Naive B cell (primary cell): ENCODE measurements at regions not wholly inside any gene's neighbourhood (a gene's known extent, or its start where the extent isn't known, plus 50 kb on each side); places are given as distances from the start of the nearest gene placed in this dataset.
"Not testable (repeated sequence)": the region's sequence is repeated elsewhere in the genome, so short reads cannot be mapped to it uniquely, and the experiment has no call there.

Source experiments
- ATAC-seq, 2 donors: fragments of 150-1000 bp; cut with Tn5 transposase; 2 replicates each; pipeline ENCODE4 v1.10.0; 2021; ENCODE audit warnings: low read depth in 2 of 2, mild to moderate bottlenecking in 2 of 2, moderate library complexity in 2 of 2
- DNase-seq: peaks from one replicate; pipeline ENCODE4 v3.0.0; 2022
- H3K27ac Mint-ChIP-seq, 6 donors: one replicate each; pipeline ENCODE4 v1.8.0; 2020 to 2022; ENCODE audit warnings: mild to moderate bottlenecking in 6 of 6, mixed read lengths in 6 of 6, moderate library complexity in 5 of 6, inconsistent platforms in 2 of 6
- H3K27me3 Mint-ChIP-seq, 3 donors: one replicate each; pipeline ENCODE4 v1.8.0; 2021 to 2022; ENCODE audit warnings: mixed read lengths in 3 of 3, mild to moderate bottlenecking in 1 of 3
- H3K36me3 Mint-ChIP-seq, 2 donors: one replicate each; pipeline ENCODE4 v1.8.0; 2020 to 2022; ENCODE audit warnings: mixed read lengths in 2 of 2, inconsistent platforms in 1 of 2, mild to moderate bottlenecking in 1 of 2
- H3K4me1 Mint-ChIP-seq, 3 donors: one replicate each; pipeline ENCODE4 v1.8.0; 2020 to 2022; ENCODE audit warnings: mixed read lengths in 3 of 3, inconsistent platforms in 1 of 3, mild to moderate bottlenecking in 1 of 3, moderate library complexity in 1 of 3
- H3K4me3 Mint-ChIP-seq, 8 donors: one replicate each; pipeline ENCODE4 v1.8.0; 2020 to 2022; ENCODE audit warnings: mild to moderate bottlenecking in 8 of 8, mixed read lengths in 8 of 8, moderate library complexity in 8 of 8, inconsistent platforms in 2 of 8
- H3K9me3 Mint-ChIP-seq, 7 donors: one replicate each; pipeline ENCODE4 v1.8.0; 2020 to 2022; ENCODE audit warnings: mixed read lengths in 7 of 7, mild to moderate bottlenecking in 5 of 7, inconsistent platforms in 2 of 7, moderate library complexity in 1 of 7

DNA sequence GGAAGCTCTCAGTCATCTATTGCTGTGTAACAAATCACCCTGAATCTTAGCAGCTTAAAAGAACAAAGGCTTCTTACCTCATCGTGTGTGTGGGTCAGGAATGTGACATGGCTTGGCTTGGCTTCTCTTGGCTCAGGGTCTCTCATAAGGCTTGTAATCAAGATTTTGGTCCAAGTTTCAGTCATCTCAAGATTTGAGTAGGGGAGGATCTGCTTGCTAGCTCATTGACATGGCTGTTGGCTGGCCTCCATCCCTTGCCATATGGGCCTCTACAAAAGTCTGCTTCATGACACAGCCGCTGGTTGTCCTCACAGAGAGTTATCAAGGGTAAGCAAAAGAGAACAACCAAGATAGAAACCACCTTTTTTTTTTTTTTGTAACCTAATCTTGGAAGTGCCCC, 207.7 kb downstream of the PTPRC start:
- peak overlapping the region in 1 of 8 donors; percentile 73 for H3K4me3 Mint-ChIP-seq
- no peak overlapping the region for H3K27ac Mint-ChIP-seq
- H3K4me1 Mint-ChIP-seq = peaks cover 0 to 4% (median under 1%) of the 10 kb centered on the region in 3 donors
- ATAC-seq (no peak), DNase-seq (no peak)
- peaks cover 0 to 4% (median 0%) of the 10 kb centered on the region in 7 donors for H3K9me3 Mint-ChIP-seq
- peaks cover 0 to 9% of the 10 kb centered on the region in 2 donors for H3K36me3 Mint-ChIP-seq
- H3K27me3 Mint-ChIP-seq = no peaks in the 10 kb centered on the region

DNA sequence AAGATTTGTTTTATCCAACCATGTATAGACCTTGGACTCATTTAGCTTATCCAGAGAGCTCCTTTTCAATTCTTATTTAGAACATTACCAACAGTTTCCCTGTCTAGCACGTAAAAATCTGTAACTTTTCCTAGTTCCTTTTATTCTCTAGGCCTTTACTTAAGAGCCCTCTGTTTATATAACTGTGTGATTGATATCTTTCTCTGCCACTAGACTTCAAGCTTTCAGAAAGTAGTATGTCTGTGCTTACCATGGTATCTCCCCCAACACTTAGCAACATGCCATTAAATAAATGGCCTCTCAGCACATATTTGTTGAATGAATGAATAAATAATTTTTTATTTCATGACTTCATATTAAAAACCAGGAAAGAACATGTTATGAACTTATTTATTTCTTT, 209.4 kb downstream of the PTPRC start:
- Mint-ChIP-seq H3K9me3 (peaks cover 0 to 4% (median 0%) of the 10 kb centered on the region in 7 donors), H3K36me3 (peaks cover 0 to 9% of the 10 kb centered on the region in 2 donors), H3K4me1 (peaks cover 0 to 4% (median 0%) of the 10 kb centered on the region in 3 donors), H3K4me3 (no peak overlapping the region), H3K27me3 (no peaks in the 10 kb centered on the region), H3K27ac (no peak overlapping the region)
- no peak for DNase-seq
- no peak for ATAC-seq

DNA sequence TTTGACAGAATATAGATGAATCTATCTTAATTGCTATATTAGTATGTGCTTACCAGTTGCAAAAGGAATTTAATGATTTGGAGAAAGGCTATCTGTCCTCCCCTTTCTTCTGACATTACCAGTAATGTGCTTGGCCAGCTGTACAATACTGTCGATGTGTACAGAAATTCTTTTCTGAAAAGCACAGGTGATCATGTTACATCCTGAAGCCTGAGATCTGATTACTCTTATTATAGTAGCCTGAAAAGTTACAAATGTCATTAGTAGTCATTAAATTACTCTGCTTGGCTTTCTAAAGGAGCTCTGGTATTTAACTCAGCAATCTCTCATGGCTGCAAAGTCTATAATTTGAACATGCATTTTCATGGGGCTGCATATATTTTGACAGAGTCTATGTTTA, 209.8 kb downstream of the PTPRC start:
- Mint-ChIP-seq H3K4me1 (peaks cover 0 to 4% (median 0%) of the 10 kb centered on the region in 3 donors), H3K36me3 (peaks cover 0 to 9% of the 10 kb centered on the region in 2 donors), H3K27ac (no peak overlapping the region), H3K27me3 (no peaks in the 10 kb centered on the region), H3K4me3 (no peak overlapping the region), H3K9me3 (peaks cover 0 to 4% (median 0%) of the 10 kb centered on the region in 7 donors)
- ATAC-seq (no peak), DNase-seq (no peak)

DNA sequence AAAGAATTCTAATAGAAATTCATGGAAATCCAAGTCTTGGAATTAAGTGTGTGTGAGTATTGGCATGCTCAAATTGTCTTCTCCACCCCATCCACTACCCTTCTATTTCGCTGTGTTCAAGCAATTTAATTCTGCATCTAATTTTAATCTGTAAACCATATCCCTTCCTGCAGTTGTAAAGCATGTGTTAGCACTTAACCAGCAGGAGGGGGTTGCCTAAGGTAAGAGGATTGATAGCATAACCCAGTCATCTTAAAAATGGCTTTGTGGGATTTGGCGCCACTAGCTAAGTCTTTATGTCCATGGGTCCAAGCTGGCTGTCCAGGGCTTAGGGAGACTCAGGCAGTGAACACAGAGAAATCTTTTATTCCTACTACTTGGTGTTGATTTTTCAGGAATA, 210.3 kb downstream of the PTPRC start:
- no peaks in the 10 kb centered on the region for H3K27me3 Mint-ChIP-seq
- no peak for ATAC-seq
- DNase-seq = no peak
- peaks cover under 1 to 9% of the 10 kb centered on the region in 2 donors for H3K36me3 Mint-ChIP-seq
- no peak overlapping the region for H3K4me3 Mint-ChIP-seq
- H3K9me3 Mint-ChIP-seq = peaks cover 0 to 4% (median 0%) of the 10 kb centered on the region in 7 donors
- H3K27ac Mint-ChIP-seq = no peak overlapping the region
- peaks cover 0 to 4% (median 0%) of the 10 kb centered on the region in 3 donors for H3K4me1 Mint-ChIP-seq

DNA sequence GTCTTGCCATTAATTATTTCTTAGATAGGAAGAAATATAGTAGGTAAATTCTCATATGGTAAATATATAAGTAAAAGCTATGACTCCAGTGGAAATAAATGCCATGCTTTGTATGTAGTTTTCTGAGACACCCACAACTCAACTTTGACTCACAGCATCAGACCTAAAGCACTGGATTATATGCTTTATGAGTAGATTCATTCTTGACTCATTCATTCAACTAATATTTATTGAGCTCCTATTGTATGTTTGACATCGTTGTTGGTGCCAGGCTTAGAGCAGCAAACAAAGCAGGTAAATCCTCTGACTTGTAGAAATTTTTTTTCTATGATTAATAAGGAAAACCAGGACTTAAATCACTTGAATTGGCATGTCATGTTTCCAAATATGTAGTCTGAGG, 211.4 kb downstream of the PTPRC start:
- peaks cover 5 to 9% of the 10 kb centered on the region in 2 donors for H3K36me3 Mint-ChIP-seq
- H3K4me3 Mint-ChIP-seq = no peak overlapping the region
- H3K27me3 Mint-ChIP-seq = no peaks in the 10 kb centered on the region
- no peak overlapping the region for H3K27ac Mint-ChIP-seq
- peaks cover 0 to 4% (median 0%) of the 10 kb centered on the region in 3 donors for H3K4me1 Mint-ChIP-seq
- peaks cover 0 to 4% (median 0%) of the 10 kb centered on the region in 7 donors for H3K9me3 Mint-ChIP-seq
- DNase-seq = no peak
- ATAC-seq = no peak

DNA sequence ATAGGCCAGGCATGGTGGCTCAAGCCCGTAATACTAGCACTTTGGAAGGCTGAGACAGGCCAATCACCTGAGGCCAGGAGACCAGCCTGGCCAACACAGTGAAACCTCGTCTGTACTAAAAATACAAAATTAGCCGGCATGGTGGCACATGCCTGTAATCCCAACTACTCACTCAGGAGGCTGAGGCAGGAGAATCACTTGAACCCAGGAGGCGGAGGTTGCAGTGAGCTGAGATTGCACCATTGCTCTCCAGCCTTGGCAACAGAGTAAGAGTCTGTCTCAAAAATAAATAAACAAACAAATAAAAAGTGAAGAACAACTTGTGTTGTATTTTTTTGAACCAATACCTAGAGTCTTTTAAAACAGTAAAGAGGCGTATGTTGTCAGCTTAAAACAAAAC, 212.1 kb downstream of the PTPRC start:
- H3K27ac Mint-ChIP-seq = not testable (repeated sequence)

DNA sequence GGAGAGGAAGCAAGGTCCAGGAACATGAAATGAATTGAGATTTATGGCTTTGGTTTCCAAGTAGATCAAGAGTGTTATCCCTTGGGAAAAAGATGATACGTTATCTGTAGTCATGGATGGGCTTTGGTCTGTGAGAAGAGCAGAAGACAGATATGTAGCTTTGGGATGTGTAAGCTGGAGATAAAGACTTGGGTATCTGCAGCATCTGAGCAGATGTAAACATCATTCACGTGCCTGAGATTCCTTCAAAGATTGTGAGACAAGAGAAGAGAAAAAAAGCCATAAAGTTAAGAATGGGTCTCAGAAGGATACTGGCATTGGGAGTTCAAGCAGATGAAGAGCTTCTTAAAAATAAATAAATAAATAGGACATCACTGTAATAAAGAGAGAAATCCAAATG, 217.8 kb downstream of the PTPRC start:
- H3K27me3 Mint-ChIP-seq = no peaks in the 10 kb centered on the region
- H3K9me3 Mint-ChIP-seq = no peaks in the 10 kb centered on the region
- H3K4me1 Mint-ChIP-seq = peaks cover 0 to 8% (median under 1%) of the 10 kb centered on the region in 3 donors
- ATAC-seq (no peak), DNase-seq (no peak)
- no peak overlapping the region for H3K4me3 Mint-ChIP-seq
- peaks cover 0 to 10% of the 10 kb centered on the region in 2 donors for H3K36me3 Mint-ChIP-seq
- peak overlapping the region in 1 of 6 donors; percentile 1 for H3K27ac Mint-ChIP-seq

More for the DNA sequence above, 212.1 kb downstream of the PTPRC start:
- ATAC-seq, H3K4me1 Mint-ChIP-seq, H3K27me3 Mint-ChIP-seq, H3K36me3 Mint-ChIP-seq, H3K9me3 Mint-ChIP-seq, H3K4me3 Mint-ChIP-seq, DNase-seq: not testable (repeated sequence)

DNA sequence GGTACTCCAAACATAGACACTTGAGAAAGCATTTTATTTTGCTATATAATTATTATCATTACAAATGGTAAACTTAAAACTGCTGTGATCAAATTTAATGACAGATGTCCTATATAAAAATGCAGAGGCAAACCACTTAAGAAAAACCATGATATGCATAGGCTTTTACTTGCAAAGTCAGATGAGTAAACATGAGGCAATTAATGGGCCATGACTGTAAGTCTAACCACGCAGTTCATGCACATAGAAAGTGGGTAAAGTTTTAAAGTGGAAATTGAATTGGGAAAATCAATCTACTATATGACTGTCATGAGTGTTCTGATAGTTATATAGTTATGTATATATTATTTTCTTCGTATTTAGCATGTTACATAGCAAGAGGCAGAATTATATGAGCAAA, 219.2 kb downstream of the PTPRC start:
- no peak overlapping the region for H3K27ac Mint-ChIP-seq
- no peak overlapping the region for H3K4me3 Mint-ChIP-seq
- no peaks in the 10 kb centered on the region for H3K27me3 Mint-ChIP-seq
- no peaks in the 10 kb centered on the region for H3K9me3 Mint-ChIP-seq
- H3K4me1 Mint-ChIP-seq = peaks cover 0 to 8% (median 7%) of the 10 kb centered on the region in 3 donors
- no peak for DNase-seq
- no peak for ATAC-seq
- H3K36me3 Mint-ChIP-seq = peaks cover 0 to 10% of the 10 kb centered on the region in 2 donors

DNA sequence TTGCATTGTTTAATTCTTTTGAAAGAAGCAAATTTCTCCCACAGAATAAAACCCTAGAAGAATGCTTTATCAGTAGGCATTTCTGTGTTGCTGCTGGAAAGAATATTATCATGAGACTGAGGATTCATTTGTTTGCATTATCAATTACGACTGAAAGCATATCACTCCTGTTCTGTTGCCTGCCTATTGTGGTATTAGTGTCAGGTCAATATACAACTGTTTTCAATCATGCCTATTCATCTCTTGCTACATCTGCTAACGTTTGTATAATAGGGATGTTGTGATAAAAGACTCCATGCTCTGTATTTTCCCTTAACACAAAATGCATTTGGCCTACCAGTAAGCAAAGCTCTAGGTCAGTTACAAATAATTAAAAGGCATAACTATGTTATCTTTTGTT, 221.5 kb downstream of the PTPRC start:
- Mint-ChIP-seq H3K4me1 (peaks cover 0 to 8% (median 7%) of the 10 kb centered on the region in 3 donors), H3K27ac (no peak overlapping the region), H3K36me3 (peaks cover 0 to 5% of the 10 kb centered on the region in 2 donors), H3K9me3 (no peaks in the 10 kb centered on the region), H3K27me3 (no peaks in the 10 kb centered on the region), H3K4me3 (no peak overlapping the region)
- ATAC-seq (no peak), DNase-seq (no peak)

DNA sequence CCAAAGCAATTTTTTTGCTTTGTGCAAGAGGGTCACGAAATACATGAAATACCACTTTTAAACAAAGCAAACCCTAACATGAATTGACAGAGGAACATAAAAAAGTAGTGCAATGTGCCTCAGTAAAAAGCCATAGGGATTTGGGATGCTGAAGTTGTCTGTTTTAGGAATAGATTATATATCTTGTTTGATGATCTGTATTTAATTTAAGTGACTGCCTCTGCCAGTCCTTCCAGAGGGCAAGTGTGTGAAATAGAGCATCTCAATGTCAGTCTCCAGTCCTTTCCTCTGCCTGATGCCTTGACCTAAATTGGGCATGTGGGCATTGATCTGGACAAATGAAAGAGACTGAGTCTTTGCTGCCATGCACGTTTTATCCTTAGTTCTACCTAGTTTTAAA, 222.8 kb downstream of the PTPRC start:
- Mint-ChIP-seq H3K27me3 (no peaks in the 10 kb centered on the region), H3K27ac (no peak overlapping the region), H3K9me3 (no peaks in the 10 kb centered on the region), H3K4me1 (peaks cover 0 to 8% (median 7%) of the 10 kb centered on the region in 3 donors), H3K36me3 (peaks cover 0 to 5% of the 10 kb centered on the region in 2 donors), H3K4me3 (no peak overlapping the region)
- no peak for ATAC-seq
- no peak for DNase-seq

DNA sequence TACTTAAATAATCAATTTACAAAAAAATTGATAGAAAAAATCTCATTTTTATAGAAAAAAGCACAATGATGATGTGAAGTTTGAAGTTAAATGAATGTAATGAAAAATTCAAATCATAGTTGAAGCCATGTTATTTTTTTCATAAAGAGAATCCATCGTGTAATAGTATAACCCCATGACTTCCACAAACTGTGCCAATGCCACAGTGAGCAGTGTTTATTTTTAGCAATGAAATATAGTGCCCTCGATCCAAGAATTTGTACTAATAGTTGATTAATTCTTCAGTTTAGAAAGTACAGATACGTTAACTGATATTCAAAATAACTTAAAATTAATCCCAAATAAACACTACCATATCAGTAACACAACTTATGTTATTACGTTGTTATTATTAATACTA, 225.9 kb downstream of the PTPRC start:
- peaks cover 0 to 7% (median 0%) of the 10 kb centered on the region in 3 donors for H3K4me1 Mint-ChIP-seq
- H3K9me3 Mint-ChIP-seq = no peaks in the 10 kb centered on the region
- H3K27ac Mint-ChIP-seq = no peak overlapping the region
- no peak overlapping the region for H3K4me3 Mint-ChIP-seq
- no peaks in the 10 kb centered on the region for H3K36me3 Mint-ChIP-seq
- no peak for DNase-seq
- no peaks in the 10 kb centered on the region for H3K27me3 Mint-ChIP-seq
- ATAC-seq = no peak

DNA sequence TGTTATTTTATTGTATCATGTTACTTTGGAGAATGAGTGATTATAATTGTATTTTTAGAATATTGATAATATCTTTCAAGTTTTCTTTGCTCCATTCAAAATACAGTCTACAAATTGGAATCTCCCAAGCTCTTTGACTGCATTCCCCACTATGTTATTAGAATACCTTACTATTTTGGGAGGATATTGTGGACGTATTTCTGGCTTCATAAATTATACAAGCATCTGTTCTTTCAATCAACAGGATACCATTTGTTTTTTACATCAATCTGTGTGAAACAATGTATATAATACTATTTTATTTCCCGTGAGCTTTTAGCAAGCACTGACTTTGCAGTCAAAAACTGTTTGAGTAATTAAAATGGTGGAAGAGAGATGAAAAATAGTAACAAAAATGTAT, 226.5 kb downstream of the PTPRC start:
- ATAC-seq (no peak), DNase-seq (no peak)
- no peak overlapping the region for H3K27ac Mint-ChIP-seq
- no peak overlapping the region for H3K4me3 Mint-ChIP-seq
- no peaks in the 10 kb centered on the region for H3K9me3 Mint-ChIP-seq
- H3K4me1 Mint-ChIP-seq = peaks cover 0 to 7% (median 0%) of the 10 kb centered on the region in 3 donors
- no peaks in the 10 kb centered on the region for H3K27me3 Mint-ChIP-seq
- no peaks in the 10 kb centered on the region for H3K36me3 Mint-ChIP-seq

DNA sequence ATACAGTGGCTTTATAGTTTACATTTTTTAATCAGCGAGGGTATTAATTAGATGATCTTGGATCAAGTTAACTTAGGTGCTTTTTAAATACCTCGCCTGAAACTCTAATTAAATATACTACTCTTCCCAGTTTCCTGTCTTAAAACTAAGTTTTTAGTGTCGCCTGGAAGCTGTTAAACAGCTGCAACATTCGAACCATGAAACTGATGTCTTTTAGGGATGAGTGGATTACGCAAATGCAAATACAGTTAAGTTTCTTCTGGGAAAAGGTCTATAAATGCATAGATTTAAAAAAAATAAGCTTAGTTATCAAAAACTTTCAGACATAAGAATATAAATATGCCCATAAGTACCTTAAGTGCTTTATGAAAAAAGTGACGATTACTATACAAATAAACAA, 228.3 kb downstream of the PTPRC start:
- peak overlapping the region in 1 of 6 donors; percentile 50 for H3K27ac Mint-ChIP-seq
- H3K4me1 Mint-ChIP-seq = peaks cover 0 to 2% (median 0%) of the 10 kb centered on the region in 3 donors
- no peaks in the 10 kb centered on the region for H3K27me3 Mint-ChIP-seq
- DNase-seq (no peak), ATAC-seq (no peak)
- H3K4me3 Mint-ChIP-seq = no peak overlapping the region
- no peaks in the 10 kb centered on the region for H3K36me3 Mint-ChIP-seq
- peaks cover 0 to 2% (median 0%) of the 10 kb centered on the region in 7 donors for H3K9me3 Mint-ChIP-seq

DNA sequence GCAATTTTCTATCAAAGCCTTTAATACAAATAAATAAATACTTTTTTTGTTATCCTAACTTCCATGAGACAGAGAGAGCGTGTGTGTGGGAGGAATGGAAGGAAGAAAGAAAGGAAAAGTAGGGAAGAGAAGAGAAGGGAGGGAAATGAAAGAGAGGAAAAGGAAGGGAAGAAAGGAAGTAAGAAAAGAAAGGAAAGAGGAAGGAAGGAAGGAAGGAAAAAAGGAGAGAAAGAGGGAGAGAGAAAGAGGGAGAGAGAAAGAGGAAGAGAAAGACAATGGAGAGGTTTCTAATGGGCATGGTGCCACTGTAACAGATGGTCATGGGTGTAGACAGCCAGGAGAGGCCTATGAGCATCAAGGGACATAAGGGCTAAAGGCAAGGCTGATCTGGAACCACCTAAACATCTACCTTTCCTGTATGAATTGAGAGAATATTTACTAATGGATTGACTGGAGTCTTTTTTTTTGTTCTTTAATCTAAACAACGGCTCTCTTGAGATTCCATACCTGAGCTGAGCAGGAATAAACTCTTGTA, 234.9 kb downstream of the PTPRC start:
- H3K36me3 Mint-ChIP-seq = peaks cover 9 to 12% of the 10 kb centered on the region in 2 donors
- H3K27ac Mint-ChIP-seq = no peak overlapping the region
- DNase-seq (no peak), ATAC-seq (no peak)
- peak overlapping the region in 1 of 8 donors; percentile 42 for H3K4me3 Mint-ChIP-seq
- no peaks in the 10 kb centered on the region for H3K27me3 Mint-ChIP-seq
- peaks cover 0 to 12% (median 5%) of the 10 kb centered on the region in 3 donors for H3K4me1 Mint-ChIP-seq
- H3K9me3 Mint-ChIP-seq = peaks cover 0 to 8% (median 6%) of the 10 kb centered on the region in 7 donors
